ENCODE measurements at regions not wholly inside any gene's neighbourhood (a gene's known extent, or its start where the extent isn't known, plus 50 kb on each side); places are given as distances from the start of the nearest gene placed in this dataset.
"Not testable (repeated sequence)": the region's sequence is repeated elsewhere in the genome, so short reads cannot be mapped to it uniquely, and the experiment has no call there.

DNA sequence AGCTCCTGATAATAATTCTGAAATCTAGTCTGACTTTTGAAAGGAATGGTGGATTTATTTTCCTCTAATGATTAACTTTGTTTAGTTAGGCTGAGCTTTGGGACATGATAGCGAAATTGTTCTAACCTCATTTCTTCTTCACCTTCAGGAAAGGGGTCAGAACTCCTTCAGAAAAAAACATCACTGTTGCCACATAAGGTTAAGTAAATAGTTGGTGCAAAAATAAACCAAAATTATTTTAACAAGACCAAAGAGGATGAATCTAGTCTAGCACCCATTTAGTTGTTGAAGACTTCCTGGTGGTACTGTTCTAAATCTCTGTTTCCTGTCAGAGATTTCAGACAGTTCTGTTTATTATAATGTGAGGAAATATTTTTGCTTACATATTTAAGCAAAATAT lies 379.8 kb downstream of the UTRN start:
- Histone ChIP-seq H3K9me3 (peaks cover 0 to under 1% (median under 1%) of the 10 kb centered on the region in 4 donors), H3K4me1 (peaks cover 0 to 28% (median 10%) of the 10 kb centered on the region in 4 donors), H3K4me3 (no peak overlapping the region), H3K27me3 (no peaks in the 10 kb centered on the region), H3K27ac (no peak overlapping the region), H3K36me3 (no peaks in the 10 kb centered on the region)
- 80 to 100% (median 91%) methylated on average over 1 of the region's 1 CpG for WGBS, 5 donors
- TF ChIP-seq POLR2A (IDR thresholded peaks at IDR 0.05), result no peak
- TF ChIP-seq EP300 (IDR thresholded peaks at IDR 0.05), result no peak
- TF ChIP-seq, protein P1, sequence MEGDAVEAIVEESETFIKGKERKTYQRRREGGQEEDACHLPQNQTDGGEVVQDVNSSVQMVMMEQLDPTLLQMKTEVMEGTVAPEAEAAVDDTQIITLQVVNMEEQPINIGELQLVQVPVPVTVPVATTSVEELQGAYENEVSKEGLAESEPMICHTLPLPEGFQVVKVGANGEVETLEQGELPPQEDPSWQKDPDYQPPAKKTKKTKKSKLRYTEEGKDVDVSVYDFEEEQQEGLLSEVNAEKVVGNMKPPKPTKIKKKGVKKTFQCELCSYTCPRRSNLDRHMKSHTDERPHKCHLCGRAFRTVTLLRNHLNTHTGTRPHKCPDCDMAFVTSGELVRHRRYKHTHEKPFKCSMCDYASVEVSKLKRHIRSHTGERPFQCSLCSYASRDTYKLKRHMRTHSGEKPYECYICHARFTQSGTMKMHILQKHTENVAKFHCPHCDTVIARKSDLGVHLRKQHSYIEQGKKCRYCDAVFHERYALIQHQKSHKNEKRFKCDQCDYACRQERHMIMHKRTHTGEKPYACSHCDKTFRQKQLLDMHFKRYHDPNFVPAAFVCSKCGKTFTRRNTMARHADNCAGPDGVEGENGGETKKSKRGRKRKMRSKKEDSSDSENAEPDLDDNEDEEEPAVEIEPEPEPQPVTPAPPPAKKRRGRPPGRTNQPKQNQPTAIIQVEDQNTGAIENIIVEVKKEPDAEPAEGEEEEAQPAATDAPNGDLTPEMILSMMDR (IDR thresholded peaks at IDR 0.05), result no peak
- TF ChIP-seq POLR2AphosphoS5 (IDR thresholded peaks at IDR 0.05), result no peak
- intact Hi-C loops (cut with DNase I; ENCODE audit: low total_unique reads), result no loop called here
- no peak for DNase-seq

DNA sequence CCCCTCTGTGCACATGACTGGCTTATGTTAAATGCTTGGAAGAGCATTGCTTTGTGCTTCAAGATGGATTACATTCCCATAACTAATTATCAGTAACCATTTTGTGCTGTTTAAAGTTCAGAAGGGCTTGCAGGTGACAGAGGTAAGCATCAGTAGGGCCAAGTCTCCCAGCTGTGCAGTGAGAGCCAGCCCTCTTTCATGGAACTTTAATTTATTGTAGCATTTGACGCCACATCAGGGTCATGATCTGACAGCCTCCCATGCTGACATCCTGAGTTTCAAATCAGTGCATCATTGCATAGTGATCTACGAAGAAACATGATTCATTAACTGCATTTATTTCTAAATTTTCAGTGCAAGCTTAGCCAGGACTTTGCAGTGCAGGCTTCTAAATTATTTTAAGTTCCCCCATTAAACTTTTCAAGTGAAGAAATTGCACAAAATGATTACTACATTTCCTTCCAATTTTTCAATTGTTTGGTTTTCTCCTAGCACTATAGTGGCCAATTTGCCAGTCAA lies 380.9 kb downstream of the UTRN start:
- peak overlapping the region in 1 of 5 donors; percentile 2 for H3K27ac ChIP-seq
- WGBS, 5 donors, result 75 to 92% (median 86%) methylated on average over 2 of the region's 2 CpGs
- intact Hi-C loops (cut with DNase I; ENCODE audit: low total_unique reads), result no loop called here

DNA sequence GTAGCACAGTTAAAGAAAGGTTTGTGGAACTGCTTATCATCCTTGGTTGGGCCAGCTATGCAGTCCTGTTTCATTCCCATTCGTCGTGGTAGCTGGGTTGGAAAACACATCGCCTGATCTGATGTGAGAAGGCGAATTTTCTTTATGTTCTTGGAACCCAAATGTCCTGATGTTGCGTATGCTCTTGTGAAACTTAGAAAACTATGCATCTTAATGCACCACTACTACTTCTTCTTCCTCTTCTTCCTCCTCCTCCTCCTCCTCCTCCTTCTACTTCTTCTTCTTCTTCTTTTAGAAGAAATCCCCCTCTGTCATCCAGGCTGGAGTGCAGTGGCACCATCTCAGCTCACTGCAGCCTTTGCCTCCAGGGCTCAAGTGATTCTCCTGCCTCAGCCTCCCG lies 381.6 kb downstream of the UTRN start:
- 87 to 98% (median 93%) methylated on average over 6 of the region's 6 CpGs for WGBS, 5 donors
- DNase-seq, result no peak
- Histone ChIP-seq H3K27me3 (no peaks in the 10 kb centered on the region), H3K4me3 (no peak overlapping the region), H3K9me3 (peaks cover 0 to 17% (median 5%) of the 10 kb centered on the region in 4 donors), H3K36me3 (no peaks in the 10 kb centered on the region), H3K4me1 (peaks cover 0 to 15% (median 3%) of the 10 kb centered on the region in 4 donors), H3K27ac (peak overlapping the region in 1 of 5 donors; percentile 2)
- intact Hi-C loops (cut with DNase I; ENCODE audit: low total_unique reads), result no loop called here
- no peak for TF ChIP-seq POLR2AphosphoS5 (IDR thresholded peaks at IDR 0.05)
- TF ChIP-seq, protein P1 (IDR thresholded peaks at IDR 0.05), result no peak
- no peak for TF ChIP-seq POLR2A (IDR thresholded peaks at IDR 0.05)
- no peak for TF ChIP-seq EP300 (IDR thresholded peaks at IDR 0.05)

More for the DNA sequence above, 380.9 kb downstream of the UTRN start:
- Histone ChIP-seq H3K4me1 (peaks cover 0 to 22% (median 5%) of the 10 kb centered on the region in 4 donors), H3K27me3 (no peaks in the 10 kb centered on the region), H3K4me3 (no peak overlapping the region), H3K36me3 (no peaks in the 10 kb centered on the region), H3K9me3 (peaks cover 0 to 10% (median 5%) of the 10 kb centered on the region in 4 donors)
- DNase-seq, result no peak
- TF ChIP-seq, protein P1 (IDR thresholded peaks at IDR 0.05), result no peak
- TF ChIP-seq POLR2A (IDR thresholded peaks at IDR 0.05) (no peak), POLR2AphosphoS5 (IDR thresholded peaks at IDR 0.05) (no peak), EP300 (IDR thresholded peaks at IDR 0.05) (no peak)

DNA sequence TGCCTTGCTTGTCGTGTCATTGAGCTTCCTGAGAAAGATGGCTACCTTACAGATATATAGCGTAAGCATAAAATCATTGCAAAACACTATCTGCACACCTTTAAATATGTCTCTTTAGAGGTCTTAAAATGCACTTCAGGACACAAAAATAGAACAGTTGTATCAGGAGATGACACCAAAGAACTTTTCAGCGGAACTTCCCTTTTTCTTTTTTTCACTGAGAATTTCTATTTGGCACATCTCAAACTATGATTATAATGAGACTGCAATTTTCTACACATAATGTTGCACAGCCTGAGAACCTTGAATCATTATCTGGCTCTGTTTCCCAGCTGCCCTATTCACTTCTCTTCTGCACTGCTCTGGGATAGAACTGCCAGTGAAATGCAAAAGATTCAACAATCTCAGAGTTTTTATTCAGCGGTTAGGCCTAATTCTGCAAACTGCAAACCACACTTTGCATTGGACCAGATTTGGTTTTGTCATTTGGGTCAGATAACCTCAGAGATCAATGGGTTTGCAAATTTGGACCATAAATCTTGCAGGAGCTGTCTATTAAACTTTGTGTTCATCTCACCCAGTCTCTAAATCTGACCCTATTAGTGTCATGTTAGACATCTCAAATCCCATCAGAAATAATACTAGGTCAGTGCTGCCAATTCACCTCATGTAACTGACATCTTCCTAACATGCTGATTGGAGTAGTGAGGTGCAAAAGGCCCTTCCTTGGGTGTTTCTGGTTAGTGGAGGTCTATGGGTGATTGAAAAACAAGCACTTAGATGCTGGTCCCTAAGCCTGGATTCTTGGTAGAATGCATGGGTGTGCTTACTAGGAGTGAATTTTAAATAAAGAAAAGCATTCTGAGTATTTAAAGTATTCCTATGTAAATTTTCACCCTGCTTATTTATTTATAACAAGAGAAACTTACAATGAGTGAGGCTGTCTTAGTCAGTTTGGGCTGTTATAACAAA lies 382.7 kb downstream of the UTRN start:
- H3K36me3 ChIP-seq, result no peaks in the 10 kb centered on the region
- no peak overlapping the region for H3K27ac ChIP-seq
- TF ChIP-seq POLR2A (IDR thresholded peaks at IDR 0.05) (no peak), POLR2AphosphoS5 (IDR thresholded peaks at IDR 0.05) (no peak), EP300 (IDR thresholded peaks at IDR 0.05) (no peak)
- TF ChIP-seq, protein P1 (IDR thresholded peaks at IDR 0.05), result no peak
- peaks cover 0 to 20% (median 5%) of the 10 kb centered on the region in 4 donors for H3K9me3 ChIP-seq
- 82 to 94% (median 91%) methylated on average over 4 of the region's 4 CpGs for WGBS, 5 donors
- no peak overlapping the region for H3K4me3 ChIP-seq
- no peaks in the 10 kb centered on the region for H3K27me3 ChIP-seq
- intact Hi-C loops (cut with DNase I; ENCODE audit: low total_unique reads), result no loop called here
- no peak for DNase-seq
- H3K4me1 ChIP-seq, result peaks cover 0 to 15% (median 3%) of the 10 kb centered on the region in 4 donors

DNA sequence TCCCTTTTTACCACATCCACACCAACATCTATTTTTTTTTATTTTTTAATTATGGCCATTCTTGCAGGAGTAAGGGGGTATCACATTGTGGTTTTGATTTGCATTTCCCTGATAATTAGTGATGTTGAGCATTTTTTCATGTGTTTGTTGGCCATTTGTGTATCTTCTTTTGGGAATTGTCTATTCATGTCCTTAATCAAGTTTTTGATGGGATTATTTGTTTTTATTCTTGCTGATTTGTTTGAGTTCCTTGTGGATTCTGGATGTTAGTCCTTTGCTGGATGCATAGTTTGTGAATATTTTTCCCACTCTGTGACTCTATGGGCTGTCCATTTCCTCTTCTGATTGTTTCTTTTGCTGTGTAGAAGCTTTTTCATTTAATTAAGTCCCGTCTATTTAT lies 385.1 kb downstream of the UTRN start:
- intact Hi-C loops (cut with DNase I; ENCODE audit: low total_unique reads); H3K4me3 ChIP-seq; H3K27me3 ChIP-seq; H3K36me3 ChIP-seq; H3K27ac ChIP-seq; DNase-seq: not testable (repeated sequence)
- Histone ChIP-seq H3K9me3 (peaks cover 0 to 34% (median 10%) of the 10 kb centered on the region in 4 donors), H3K4me1 (peaks cover 0 to 18% (median 5%) of the 10 kb centered on the region in 4 donors)
- 95 to 100% (median 100%) methylated on average over 1 of the region's 1 CpG for WGBS, 5 donors
